DMS53 treated with DMSO at 0.1 percent for 48 hours (cell line): ENCODE measurements at regions not wholly inside any gene's neighbourhood (a gene's known extent, or its start where the extent isn't known, plus 50 kb on each side); places are given as distances from the start of the nearest gene placed in this dataset.
A peak's percentile ranks its signal among the peaks of the same experiment; 100 is the strongest.
"Not testable (repeated sequence)": the region's sequence is repeated elsewhere in the genome, so short reads cannot be mapped to it uniquely, and the experiment has no call there.

Experiments used
- DNase-seq: peaks from one replicate; lab custom pipeline; 2025; ENCODE audit not compliant: unreplicated experiment; lab: John Stamatoyannopoulos, UW

GRCh38 chr4:60930866-60931265 is 269.3 kb upstream of the ADGRL3 start:
- no peak for DNase-seq

- peak; percentile 57 for DNase-seq
Observed at GRCh38 chr4:60934566-60935295, 265.4 kb upstream of the ADGRL3 start.

GRCh38 chr4:60938181-60938580 is 261.9 kb upstream of the ADGRL3 start:
- no peak for DNase-seq

- DNase-seq: peak; percentile 16
Observed at GRCh38 chr4:60938621-60939020, 261.5 kb upstream of the ADGRL3 start.

GRCh38 chr4:60944060-60944459 is 256.1 kb upstream of the ADGRL3 start:
- peak; percentile 92 for DNase-seq

- DNase-seq: no peak
Observed at GRCh38 chr4:60945641-60946040, 254.5 kb upstream of the ADGRL3 start.

- no peak for DNase-seq
Observed at GRCh38 chr4:60948008-60948407, 252.1 kb upstream of the ADGRL3 start.

- DNase-seq: no peak
Observed at GRCh38 chr4:60952921-60953320, 247.2 kb upstream of the ADGRL3 start.

- no peak for DNase-seq
Observed at GRCh38 chr4:60953826-60954225, 246.3 kb upstream of the ADGRL3 start.

- no peak for DNase-seq
Observed at GRCh38 chr4:60962286-60962685, 237.8 kb upstream of the ADGRL3 start.

GRCh38 chr4:60981534-60981933 is 218.6 kb upstream of the ADGRL3 start:
- DNase-seq: no peak

GRCh38 chr4:60989141-60989540 is 211.0 kb upstream of the ADGRL3 start:
- DNase-seq: no peak

- DNase-seq: no peak
Observed at GRCh38 chr4:60992037-60992436, 208.1 kb upstream of the ADGRL3 start.

- DNase-seq: peak; percentile 15
Observed at GRCh38 chr4:61003301-61003700, 196.8 kb upstream of the ADGRL3 start.

GRCh38 chr4:61004651-61005170 is 195.4 kb upstream of the ADGRL3 start:
- no peak for DNase-seq

- no peak for DNase-seq
Observed at GRCh38 chr4:61011051-61011450, 189.1 kb upstream of the ADGRL3 start.

- not testable (repeated sequence) for DNase-seq
Observed at GRCh38 chr4:61011936-61012335, 188.2 kb upstream of the ADGRL3 start.

GRCh38 chr4:61024610-61025009 is 175.5 kb upstream of the ADGRL3 start:
- DNase-seq: no peak

GRCh38 chr4:61027939-61028338 is 172.2 kb upstream of the ADGRL3 start:
- DNase-seq: no peak

GRCh38 chr4:61036071-61036684 is 163.9 kb upstream of the ADGRL3 start:
- no peak for DNase-seq

- DNase-seq: no peak
Observed at GRCh38 chr4:61041527-61041926, 158.6 kb upstream of the ADGRL3 start.

GRCh38 chr4:61044837-61045236 is 155.3 kb upstream of the ADGRL3 start:
- DNase-seq: no peak

GRCh38 chr4:61049018-61049417 is 151.1 kb upstream of the ADGRL3 start:
- no peak for DNase-seq
